A673 (cell line): ENCODE measurements at regions not wholly inside any gene's neighbourhood (a gene's known extent, or its start where the extent isn't known, plus 50 kb on each side); places are given as distances from the start of the nearest gene placed in this dataset.

Experiments
- BruUV-seq: library from RNA; stranded (reverse); fragments of 400-500 nt; replicated peaks from 2 replicates; lab custom pipeline; 2021; lab: Mats Ljungman, UMichigan
- CTCF ChIA-PET: fragments of 300-600 bp; sonication (Branson Sonifier 250); formaldehyde crosslinking; loops from one replicate; lab custom pipeline; 2022; ENCODE audit warnings: antibody characterized with exemption; lab: Charles Lee
- POLR2A ChIA-PET: fragments of 300-600 bp; sonication (Branson Sonifier 250); formaldehyde crosslinking; loops from one replicate; lab custom pipeline; 2022; ENCODE audit warnings: antibody characterized with exemption; ENCODE audit not compliant: low non-redundant PET; lab: Charles Lee
- DNase-seq: peaks from one replicate; pipeline ENCODE4 v3.0.0-alpha.2; 2015; ENCODE audit warnings: low spot score
- H3K27ac ChIP-seq: fragments of 200-600 bp; sonication (generic); 2 replicates; pipeline ENCODE4 v1.5.1; 2016; ENCODE audit warnings: mixed run types, low read depth, mild to moderate bottlenecking, mixed read lengths, antibody characterized with exemption, low read length; ENCODE audit not compliant: poor library complexity, severe bottlenecking
- H3K27me3 ChIP-seq: fragments of 200-600 bp; sonication (generic); replicated peaks from 2 replicates; pipeline ENCODE4 v1.6.1; 2017; ENCODE audit warnings: mixed run types, low read depth, mild to moderate bottlenecking, mixed read lengths, antibody characterized with exemption, low read length; ENCODE audit not compliant: insufficient read depth, poor library complexity
- H3K36me3 ChIP-seq: fragments of 200-600 bp; sonication (generic); 2 replicates; pipeline ENCODE4 v1.6.1; 2016; ENCODE audit warnings: mixed run types, mild to moderate bottlenecking, mixed read lengths, antibody characterized with exemption, low read length; ENCODE audit not compliant: insufficient read depth, poor library complexity, severe bottlenecking
- H3K4me1 ChIP-seq: fragments of 200-600 bp; sonication (generic); 2 replicates; pipeline ENCODE4 v1.6.1; 2017; ENCODE audit warnings: mixed run types, mild to moderate bottlenecking, mixed read lengths, antibody characterized with exemption, low read length; ENCODE audit not compliant: insufficient read depth, poor library complexity, severe bottlenecking
- H3K4me3 ChIP-seq: fragments of 200-600 bp; sonication (generic); 2 replicates; pipeline ENCODE4 v1.5.1; 2016; ENCODE audit warnings: low read depth, mixed run types, mild to moderate bottlenecking, mixed read lengths, low read length; ENCODE audit not compliant: poor library complexity, severe bottlenecking
- H3K9me3 ChIP-seq: fragments of 200-600 bp; sonication (generic); 2 replicates; pipeline ENCODE4 v1.6.1; 2016; ENCODE audit warnings: mixed run types, low read depth, mild to moderate bottlenecking, mixed read lengths, antibody characterized with exemption, low read length; ENCODE audit not compliant: poor library complexity, severe bottlenecking
- EZH2 ChIP-seq: fragments of 200-600 bp; sonication (generic); IDR thresholded peaks from 2 replicates; pipeline ENCODE4 v1.6.1; 2017; ENCODE audit warnings: borderline replicate concordance, low read depth, mild to moderate bottlenecking, mixed read lengths, antibody characterized with exemption, low read length; ENCODE audit not compliant: poor library complexity, severe bottlenecking
- intact Hi-C: fragments of 100-400 bp; cut with micrococcal nuclease; formaldehyde crosslinking; loops from one replicate; pipeline ENCODE4 v1.10.0; 2022; ENCODE audit not compliant: unreplicated experiment
- TF ChIP-seq, protein P1 (sequence below): fragments of 300-800, 200-600 bp; sonication (generic); conservative IDR thresholded peaks from 2 replicates; pipeline ENCODE4 v1.5.1; 2017; ENCODE audit warnings: low read depth, mild to moderate bottlenecking, antibody characterized with exemption, low read length, moderate library complexity, mixed read lengths

DNA sequence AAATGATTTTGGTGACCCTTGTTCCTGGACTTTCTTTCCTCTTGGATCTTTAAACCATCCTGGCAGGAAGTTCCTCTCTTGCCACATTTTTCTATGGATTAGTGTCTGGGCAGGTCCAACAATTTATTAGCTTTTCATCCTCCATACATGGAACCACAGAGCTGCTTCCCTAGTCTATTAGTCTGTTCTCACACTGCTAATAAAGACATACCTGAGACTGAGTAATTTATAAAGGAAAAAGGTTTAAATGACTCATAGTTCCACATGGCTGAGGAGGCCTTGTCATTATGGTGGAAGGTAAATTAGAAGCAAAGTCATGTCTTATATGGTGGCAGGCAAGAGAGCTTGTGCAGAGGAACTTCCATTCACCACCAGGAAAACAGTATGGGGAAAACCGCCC is 122.9 kb downstream of the DDX1 start:
- Histone ChIP-seq H3K27me3 (no peaks in the 10 kb centered on the region), H3K36me3 (no peaks in the 10 kb centered on the region), H3K4me1 (no peaks in the 10 kb centered on the region), H3K9me3 (no peaks in the 10 kb centered on the region), H3K4me3 (no peak overlapping the region), H3K27ac (no peak overlapping the region)
- no peak for DNase-seq
- TF ChIP-seq, protein P1, sequence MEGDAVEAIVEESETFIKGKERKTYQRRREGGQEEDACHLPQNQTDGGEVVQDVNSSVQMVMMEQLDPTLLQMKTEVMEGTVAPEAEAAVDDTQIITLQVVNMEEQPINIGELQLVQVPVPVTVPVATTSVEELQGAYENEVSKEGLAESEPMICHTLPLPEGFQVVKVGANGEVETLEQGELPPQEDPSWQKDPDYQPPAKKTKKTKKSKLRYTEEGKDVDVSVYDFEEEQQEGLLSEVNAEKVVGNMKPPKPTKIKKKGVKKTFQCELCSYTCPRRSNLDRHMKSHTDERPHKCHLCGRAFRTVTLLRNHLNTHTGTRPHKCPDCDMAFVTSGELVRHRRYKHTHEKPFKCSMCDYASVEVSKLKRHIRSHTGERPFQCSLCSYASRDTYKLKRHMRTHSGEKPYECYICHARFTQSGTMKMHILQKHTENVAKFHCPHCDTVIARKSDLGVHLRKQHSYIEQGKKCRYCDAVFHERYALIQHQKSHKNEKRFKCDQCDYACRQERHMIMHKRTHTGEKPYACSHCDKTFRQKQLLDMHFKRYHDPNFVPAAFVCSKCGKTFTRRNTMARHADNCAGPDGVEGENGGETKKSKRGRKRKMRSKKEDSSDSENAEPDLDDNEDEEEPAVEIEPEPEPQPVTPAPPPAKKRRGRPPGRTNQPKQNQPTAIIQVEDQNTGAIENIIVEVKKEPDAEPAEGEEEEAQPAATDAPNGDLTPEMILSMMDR: no peak
- no peak for TF ChIP-seq EZH2
- CTCF ChIA-PET: no interaction called here
- BruUV-seq: no TSS peak
- POLR2A ChIA-PET: no interaction called here
- intact Hi-C loops: no loop called here

DNA sequence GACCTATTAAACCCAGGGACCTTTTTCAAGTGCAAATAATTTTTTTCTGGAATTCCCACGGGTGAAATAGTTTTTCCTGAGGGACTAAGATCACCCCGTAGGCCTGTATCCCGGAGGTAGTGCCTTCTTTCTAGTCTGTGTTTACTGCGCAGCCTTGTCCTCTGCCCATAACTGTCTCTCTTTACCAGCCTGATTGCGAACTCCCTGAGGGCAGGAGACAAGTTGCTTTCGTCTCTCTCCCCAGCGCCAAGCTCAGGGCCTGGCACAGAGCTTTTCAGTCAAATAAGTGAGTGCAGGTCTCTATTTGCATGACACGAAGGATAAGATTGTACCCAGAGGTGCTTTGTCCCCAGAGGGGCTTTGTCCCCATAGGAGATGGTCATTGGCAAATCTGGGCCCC is 123.9 kb downstream of the DDX1 start:
- no peaks in the 10 kb centered on the region for H3K9me3 ChIP-seq
- TF ChIP-seq, protein P1: no peak
- TF ChIP-seq EZH2: no peak
- CTCF ChIA-PET: no interaction called here
- BruUV-seq: no TSS peak
- H3K27ac ChIP-seq: no peak overlapping the region
- no peaks in the 10 kb centered on the region for H3K4me1 ChIP-seq
- no peaks in the 10 kb centered on the region for H3K36me3 ChIP-seq
- no peak for DNase-seq
- H3K27me3 ChIP-seq: no peaks in the 10 kb centered on the region
- POLR2A ChIA-PET: no interaction called here
- intact Hi-C loops: no loop called here
- no peak overlapping the region for H3K4me3 ChIP-seq

DNA sequence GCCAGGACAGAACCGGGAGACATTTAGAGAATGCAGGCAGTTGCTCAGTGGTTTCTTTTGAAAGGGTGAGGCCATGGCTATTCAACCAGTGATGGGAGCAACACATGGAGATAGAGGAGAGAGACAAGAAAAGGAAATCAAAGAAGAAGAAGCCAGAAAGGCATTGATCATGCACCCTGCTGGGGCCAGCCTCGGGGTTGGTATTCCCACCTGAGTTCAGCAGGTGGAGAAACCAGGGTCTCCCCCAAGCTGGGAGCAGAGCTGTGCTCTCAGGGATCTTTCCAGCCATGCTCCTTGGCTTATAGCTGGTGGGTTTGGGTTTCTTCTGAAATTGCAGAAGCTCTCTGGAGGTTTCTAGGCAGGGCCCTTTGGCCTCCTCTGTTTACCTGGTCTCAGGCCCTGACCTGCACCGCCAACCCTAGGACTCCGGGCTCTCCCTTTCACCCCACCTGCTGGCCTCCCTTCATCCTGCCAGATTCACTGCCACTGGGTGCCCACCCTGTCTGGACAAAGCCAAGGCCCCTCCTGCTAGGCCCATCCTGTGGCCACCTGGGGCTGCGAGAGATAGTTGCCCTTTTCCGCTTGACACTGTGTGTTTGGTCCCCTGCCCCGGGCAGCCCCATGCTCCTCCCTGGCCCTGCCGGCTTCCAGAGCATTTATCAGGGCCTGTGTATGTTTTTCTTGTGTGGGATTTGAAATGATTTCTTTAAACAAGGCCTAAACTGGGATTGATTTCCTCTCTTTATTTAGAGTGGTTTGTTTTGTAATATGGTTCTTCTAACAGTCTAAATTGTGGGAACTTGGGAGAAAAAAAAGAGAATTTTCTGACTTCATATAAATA is 126.7 kb downstream of the DDX1 start:
- H3K27ac ChIP-seq: no peak overlapping the region
- H3K27me3 ChIP-seq: no peaks in the 10 kb centered on the region
- no TSS peak for BruUV-seq
- no peaks in the 10 kb centered on the region for H3K4me1 ChIP-seq
- ChIA-PET POLR2A (no interaction called here), CTCF (no interaction called here)
- no peaks in the 10 kb centered on the region for H3K9me3 ChIP-seq
- intact Hi-C loops: no loop called here
- no peak for DNase-seq
- no peak overlapping the region for H3K4me3 ChIP-seq
- H3K36me3 ChIP-seq: no peaks in the 10 kb centered on the region
- no peak for TF ChIP-seq EZH2
- TF ChIP-seq, protein P1: no peak
